ENCODE measurements at regions not wholly inside any gene's neighbourhood (a gene's known extent, or its start where the extent isn't known, plus 50 kb on each side); places are given as distances from the start of the nearest gene placed in this dataset.

DNA sequence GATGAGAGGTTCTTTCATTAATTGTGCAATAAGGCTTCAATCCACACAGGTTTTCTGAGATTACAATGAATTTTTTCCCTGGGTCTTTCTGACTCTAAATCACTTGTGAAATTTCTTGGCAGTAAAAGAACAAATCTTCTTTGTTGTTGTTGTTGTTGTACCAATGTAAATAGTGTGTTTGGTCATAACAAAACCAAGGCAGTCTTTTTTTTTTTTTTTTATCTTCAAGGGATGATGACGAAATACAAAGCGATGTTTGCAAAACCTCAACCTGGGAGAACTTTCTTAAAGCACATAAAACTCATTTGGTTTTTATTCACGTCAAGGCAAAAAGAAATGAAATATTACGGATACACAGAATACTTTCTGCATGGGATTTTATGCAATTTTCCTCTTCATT lies 462.0 kb downstream of the LIG4 start (continued):
- TF ChIP-seq, protein P1, sequence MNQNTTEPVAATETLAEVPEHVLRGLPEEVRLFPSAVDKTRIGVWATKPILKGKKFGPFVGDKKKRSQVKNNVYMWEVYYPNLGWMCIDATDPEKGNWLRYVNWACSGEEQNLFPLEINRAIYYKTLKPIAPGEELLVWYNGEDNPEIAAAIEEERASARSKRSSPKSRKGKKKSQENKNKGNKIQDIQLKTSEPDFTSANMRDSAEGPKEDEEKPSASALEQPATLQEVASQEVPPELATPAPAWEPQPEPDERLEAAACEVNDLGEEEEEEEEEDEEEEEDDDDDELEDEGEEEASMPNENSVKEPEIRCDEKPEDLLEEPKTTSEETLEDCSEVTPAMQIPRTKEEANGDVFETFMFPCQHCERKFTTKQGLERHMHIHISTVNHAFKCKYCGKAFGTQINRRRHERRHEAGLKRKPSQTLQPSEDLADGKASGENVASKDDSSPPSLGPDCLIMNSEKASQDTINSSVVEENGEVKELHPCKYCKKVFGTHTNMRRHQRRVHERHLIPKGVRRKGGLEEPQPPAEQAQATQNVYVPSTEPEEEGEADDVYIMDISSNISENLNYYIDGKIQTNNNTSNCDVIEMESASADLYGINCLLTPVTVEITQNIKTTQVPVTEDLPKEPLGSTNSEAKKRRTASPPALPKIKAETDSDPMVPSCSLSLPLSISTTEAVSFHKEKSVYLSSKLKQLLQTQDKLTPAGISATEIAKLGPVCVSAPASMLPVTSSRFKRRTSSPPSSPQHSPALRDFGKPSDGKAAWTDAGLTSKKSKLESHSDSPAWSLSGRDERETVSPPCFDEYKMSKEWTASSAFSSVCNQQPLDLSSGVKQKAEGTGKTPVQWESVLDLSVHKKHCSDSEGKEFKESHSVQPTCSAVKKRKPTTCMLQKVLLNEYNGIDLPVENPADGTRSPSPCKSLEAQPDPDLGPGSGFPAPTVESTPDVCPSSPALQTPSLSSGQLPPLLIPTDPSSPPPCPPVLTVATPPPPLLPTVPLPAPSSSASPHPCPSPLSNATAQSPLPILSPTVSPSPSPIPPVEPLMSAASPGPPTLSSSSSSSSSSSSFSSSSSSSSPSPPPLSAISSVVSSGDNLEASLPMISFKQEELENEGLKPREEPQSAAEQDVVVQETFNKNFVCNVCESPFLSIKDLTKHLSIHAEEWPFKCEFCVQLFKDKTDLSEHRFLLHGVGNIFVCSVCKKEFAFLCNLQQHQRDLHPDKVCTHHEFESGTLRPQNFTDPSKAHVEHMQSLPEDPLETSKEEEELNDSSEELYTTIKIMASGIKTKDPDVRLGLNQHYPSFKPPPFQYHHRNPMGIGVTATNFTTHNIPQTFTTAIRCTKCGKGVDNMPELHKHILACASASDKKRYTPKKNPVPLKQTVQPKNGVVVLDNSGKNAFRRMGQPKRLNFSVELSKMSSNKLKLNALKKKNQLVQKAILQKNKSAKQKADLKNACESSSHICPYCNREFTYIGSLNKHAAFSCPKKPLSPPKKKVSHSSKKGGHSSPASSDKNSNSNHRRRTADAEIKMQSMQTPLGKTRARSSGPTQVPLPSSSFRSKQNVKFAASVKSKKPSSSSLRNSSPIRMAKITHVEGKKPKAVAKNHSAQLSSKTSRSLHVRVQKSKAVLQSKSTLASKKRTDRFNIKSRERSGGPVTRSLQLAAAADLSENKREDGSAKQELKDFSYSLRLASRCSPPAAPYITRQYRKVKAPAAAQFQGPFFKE (tag by site-specific recombination; IDR thresholded peaks at IDR 0.05; ENCODE audit: borderline replicate concordance), result no peak
- TF ChIP-seq ZNF654 (tag by site-specific recombination; IDR thresholded peaks at IDR 0.05; ENCODE audit: low read depth), result no peak
- TF ChIP-seq ZBTB21 (tag by site-specific recombination; IDR thresholded peaks at IDR 0.05), result no peak
- TF ChIP-seq, protein P2, sequence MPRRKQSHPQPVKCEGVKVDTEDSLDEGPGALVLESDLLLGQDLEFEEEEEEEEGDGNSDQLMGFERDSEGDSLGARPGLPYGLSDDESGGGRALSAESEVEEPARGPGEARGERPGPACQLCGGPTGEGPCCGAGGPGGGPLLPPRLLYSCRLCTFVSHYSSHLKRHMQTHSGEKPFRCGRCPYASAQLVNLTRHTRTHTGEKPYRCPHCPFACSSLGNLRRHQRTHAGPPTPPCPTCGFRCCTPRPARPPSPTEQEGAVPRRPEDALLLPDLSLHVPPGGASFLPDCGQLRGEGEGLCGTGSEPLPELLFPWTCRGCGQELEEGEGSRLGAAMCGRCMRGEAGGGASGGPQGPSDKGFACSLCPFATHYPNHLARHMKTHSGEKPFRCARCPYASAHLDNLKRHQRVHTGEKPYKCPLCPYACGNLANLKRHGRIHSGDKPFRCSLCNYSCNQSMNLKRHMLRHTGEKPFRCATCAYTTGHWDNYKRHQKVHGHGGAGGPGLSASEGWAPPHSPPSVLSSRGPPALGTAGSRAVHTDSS (tag by site-specific recombination; IDR thresholded peaks at IDR 0.05), result no peak
- TF ChIP-seq ZNF157 (tag by site-specific recombination; IDR thresholded peaks at IDR 0.05), result no peak
- TF ChIP-seq, protein P3, sequence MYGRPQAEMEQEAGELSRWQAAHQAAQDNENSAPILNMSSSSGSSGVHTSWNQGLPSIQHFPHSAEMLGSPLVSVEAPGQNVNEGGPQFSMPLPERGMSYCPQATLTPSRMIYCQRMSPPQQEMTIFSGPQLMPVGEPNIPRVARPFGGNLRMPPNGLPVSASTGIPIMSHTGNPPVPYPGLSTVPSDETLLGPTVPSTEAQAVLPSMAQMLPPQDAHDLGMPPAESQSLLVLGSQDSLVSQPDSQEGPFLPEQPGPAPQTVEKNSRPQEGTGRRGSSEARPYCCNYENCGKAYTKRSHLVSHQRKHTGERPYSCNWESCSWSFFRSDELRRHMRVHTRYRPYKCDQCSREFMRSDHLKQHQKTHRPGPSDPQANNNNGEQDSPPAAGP (tag by site-specific recombination; IDR thresholded peaks at IDR 0.05), result no peak
- no peak for TF ChIP-seq ZNF132 (tag by site-specific recombination; IDR thresholded peaks at IDR 0.05; ENCODE audit: borderline replicate concordance)
- TF ChIP-seq ZNF433 (tag by site-specific recombination; IDR thresholded peaks at IDR 0.05; ENCODE audit: low read depth), result no peak
- no peak for TF ChIP-seq ZNF548 (tag by site-specific recombination; IDR thresholded peaks at IDR 0.05)
- TF ChIP-seq ZFP41 (tag by site-specific recombination; IDR thresholded peaks at IDR 0.05; ENCODE audit: borderline replicate concordance), result no peak
- TF ChIP-seq, protein P4, sequence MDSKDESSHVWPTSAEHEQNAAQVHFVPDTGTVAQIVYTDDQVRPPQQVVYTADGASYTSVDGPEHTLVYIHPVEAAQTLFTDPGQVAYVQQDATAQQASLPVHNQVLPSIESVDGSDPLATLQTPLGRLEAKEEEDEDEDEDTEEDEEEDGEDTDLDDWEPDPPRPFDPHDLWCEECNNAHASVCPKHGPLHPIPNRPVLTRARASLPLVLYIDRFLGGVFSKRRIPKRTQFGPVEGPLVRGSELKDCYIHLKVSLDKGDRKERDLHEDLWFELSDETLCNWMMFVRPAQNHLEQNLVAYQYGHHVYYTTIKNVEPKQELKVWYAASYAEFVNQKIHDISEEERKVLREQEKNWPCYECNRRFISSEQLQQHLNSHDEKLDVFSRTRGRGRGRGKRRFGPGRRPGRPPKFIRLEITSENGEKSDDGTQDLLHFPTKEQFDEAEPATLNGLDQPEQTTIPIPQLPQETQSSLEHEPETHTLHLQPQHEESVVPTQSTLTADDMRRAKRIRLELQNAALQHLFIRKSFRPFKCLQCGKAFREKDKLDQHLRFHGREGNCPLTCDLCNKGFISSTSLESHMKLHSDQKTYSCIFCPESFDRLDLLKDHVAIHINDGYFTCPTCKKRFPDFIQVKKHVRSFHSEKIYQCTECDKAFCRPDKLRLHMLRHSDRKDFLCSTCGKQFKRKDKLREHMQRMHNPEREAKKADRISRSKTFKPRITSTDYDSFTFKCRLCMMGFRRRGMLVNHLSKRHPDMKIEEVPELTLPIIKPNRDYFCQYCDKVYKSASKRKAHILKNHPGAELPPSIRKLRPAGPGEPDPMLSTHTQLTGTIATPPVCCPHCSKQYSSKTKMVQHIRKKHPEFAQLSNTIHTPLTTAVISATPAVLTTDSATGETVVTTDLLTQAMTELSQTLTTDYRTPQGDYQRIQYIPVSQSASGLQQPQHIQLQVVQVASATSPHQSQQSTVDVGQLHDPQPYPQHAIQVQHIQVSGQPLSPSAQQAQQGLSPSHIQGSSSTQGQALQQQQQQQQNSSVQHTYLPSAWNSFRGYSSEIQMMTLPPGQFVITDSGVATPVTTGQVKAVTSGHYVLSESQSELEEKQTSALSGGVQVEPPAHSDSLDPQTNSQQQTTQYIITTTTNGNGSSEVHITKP (tag by site-specific recombination; IDR thresholded peaks at IDR 0.05), result no peak
- no peak for TF ChIP-seq OVOL3 (tag by site-specific recombination; IDR thresholded peaks at IDR 0.05)
- TF ChIP-seq YY2 (tag by site-specific recombination; IDR thresholded peaks at IDR 0.05), result no peak
- no peak for TF ChIP-seq OSR2 (tag by site-specific recombination; IDR thresholded peaks at IDR 0.05)

DNA sequence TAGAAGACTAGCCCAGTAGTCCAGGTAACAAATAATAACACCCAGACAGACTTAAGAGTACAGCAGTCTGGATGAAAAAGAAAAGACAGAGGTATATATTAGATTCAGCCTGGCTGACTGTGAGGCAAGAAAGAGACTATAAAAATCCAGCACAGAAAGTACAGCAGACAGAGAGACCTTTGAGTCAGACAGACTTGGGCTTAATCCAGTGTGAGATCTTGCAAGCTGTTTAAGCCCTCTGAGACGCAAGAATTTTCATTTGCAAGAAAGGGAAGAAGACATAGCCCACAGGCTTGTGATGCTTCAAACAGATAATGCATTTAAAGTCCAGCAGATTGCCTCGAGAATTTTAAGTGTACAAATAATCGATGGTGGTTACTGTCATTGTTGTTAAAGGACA lies 471.4 kb downstream of the LIG4 start:
- POLR2A ChIA-PET, result no interaction called here
- CTCF ChIA-PET, result no interaction called here
- Histone ChIP-seq H3K9me3 (ENCODE audit: control insufficient read depth, insufficient read depth, low read depth, low read length) (no peaks in the 10 kb centered on the region), H3K4me3 (ENCODE audit: low read depth, low read length) (no peak overlapping the region), H3K27ac (ENCODE audit: extremely low read depth, low read depth, low read length) (no peak overlapping the region), H3K36me3 (ENCODE audit: control insufficient read depth in 2 of 2, insufficient read depth in 1 of 2, low read length in 2 of 2) (no peaks in the 10 kb centered on the region), H3K4me1 (ENCODE audit: control insufficient read depth, insufficient read depth, low read length) (no peaks in the 10 kb centered on the region)
- no peak for TF ChIP-seq SP2 (tag by site-specific recombination; IDR thresholded peaks at IDR 0.05)
- TF ChIP-seq ZNF423 (tag by site-specific recombination; IDR thresholded peaks at IDR 0.05), result no peak
- no peak for TF ChIP-seq ZNF311 (tag by site-specific recombination; IDR thresholded peaks at IDR 0.05; ENCODE audit: borderline replicate concordance)
- no peak for TF ChIP-seq ZNF175 (tag by site-specific recombination; IDR thresholded peaks at IDR 0.05)
- TF ChIP-seq, protein P5, sequence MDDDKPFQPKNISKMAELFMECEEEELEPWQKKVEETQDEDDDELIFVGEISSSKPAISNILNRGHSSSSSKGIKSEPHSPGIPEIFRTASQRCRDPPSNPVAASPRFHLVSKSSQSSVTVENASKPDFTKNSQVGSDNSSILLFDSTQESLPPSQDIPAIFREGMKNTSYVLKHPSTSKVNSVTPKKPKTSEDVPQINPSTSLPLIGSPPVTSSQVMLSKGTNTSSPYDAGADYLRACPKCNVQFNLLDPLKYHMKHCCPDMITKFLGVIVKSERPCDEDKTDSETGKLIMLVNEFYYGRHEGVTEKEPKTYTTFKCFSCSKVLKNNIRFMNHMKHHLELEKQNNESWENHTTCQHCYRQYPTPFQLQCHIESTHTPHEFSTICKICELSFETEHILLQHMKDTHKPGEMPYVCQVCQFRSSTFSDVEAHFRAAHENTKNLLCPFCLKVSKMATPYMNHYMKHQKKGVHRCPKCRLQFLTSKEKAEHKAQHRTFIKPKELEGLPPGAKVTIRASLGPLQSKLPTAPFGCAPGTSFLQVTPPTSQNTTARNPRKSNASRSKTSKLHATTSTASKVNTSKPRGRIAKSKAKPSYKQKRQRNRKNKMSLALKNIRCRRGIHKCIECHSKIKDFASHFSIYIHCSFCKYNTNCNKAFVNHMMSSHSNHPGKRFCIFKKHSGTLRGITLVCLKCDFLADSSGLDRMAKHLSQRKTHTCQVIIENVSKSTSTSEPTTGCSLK (tag by site-specific recombination; IDR thresholded peaks at IDR 0.05), result no peak
- no peak for TF ChIP-seq ZNF140 (tag by site-specific recombination; IDR thresholded peaks at IDR 0.05)
- no peak for TF ChIP-seq ZNF600 (tag by site-specific recombination; IDR thresholded peaks at IDR 0.05)
- TF ChIP-seq ZNF555 (tag by site-specific recombination; conservative IDR thresholded peaks at IDR 0.05), result no peak
- no peak for TF ChIP-seq ZFP41 (tag by site-specific recombination; IDR thresholded peaks at IDR 0.05; ENCODE audit: borderline replicate concordance)
- TF ChIP-seq ZNF654 (tag by site-specific recombination; IDR thresholded peaks at IDR 0.05; ENCODE audit: low read depth), result no peak
- no peak for TF ChIP-seq ZNF239 (tag by site-specific recombination; IDR thresholded peaks at IDR 0.05)
- no peak for TF ChIP-seq ZNF266 (tag by site-specific recombination; IDR thresholded peaks at IDR 0.05; ENCODE audit: low read depth)
